Testis (tissue), 2 donors: ENCODE measurements at regions not wholly inside any gene's neighbourhood (a gene's known extent, or its start where the extent isn't known, plus 50 kb on each side); places are given as distances from the start of the nearest gene placed in this dataset.
"Not testable (repeated sequence)": the region's sequence is repeated elsewhere in the genome, so short reads cannot be mapped to it uniquely, and the experiment has no call there.

Source experiments
- POLR2A ChIP-seq: fragments of 450-650 bp; IDR thresholded peaks from one replicate; pipeline ENCODE4 v1.6.1; 2017; ENCODE audit warnings: antibody characterized with exemption, mild to moderate bottlenecking, moderate library complexity
- TF ChIP-seq, protein P1 (sequence below), 3 experiments: fragments of 450-650 bp in 2 of 3; fragments of 200-600 bp in 1 of 3; sonication (generic) in 1 of 3; IDR thresholded peaks; one replicate each; pipeline ENCODE4 v1.5.1; 2016 to 2019; ENCODE audit warnings: antibody characterized with exemption in 3 of 3, mild to moderate bottlenecking in 2 of 3, moderate library complexity in 1 of 3

DNA sequence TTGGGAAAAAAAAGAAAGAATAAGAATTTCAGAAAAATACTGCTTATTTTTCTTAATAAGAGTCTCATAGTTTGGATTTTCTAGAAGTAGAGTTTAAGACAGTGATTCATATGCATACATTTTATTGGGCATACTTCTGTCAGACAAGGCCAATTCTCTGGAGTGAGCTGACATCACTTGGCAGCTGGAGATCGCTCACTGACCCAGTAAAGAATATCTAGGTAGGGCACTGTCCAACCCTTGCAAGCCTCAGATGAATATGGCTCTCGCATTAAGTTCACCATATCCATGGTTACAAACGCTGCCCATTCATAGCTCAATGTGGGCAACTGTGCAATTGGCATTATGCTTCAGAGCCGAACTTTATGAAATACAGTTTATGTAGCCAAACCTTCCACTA is 117.9 kb upstream of the C1QTNF3 start:
- not testable (repeated sequence) for TF ChIP-seq POLR2A
- TF ChIP-seq, protein P1, sequence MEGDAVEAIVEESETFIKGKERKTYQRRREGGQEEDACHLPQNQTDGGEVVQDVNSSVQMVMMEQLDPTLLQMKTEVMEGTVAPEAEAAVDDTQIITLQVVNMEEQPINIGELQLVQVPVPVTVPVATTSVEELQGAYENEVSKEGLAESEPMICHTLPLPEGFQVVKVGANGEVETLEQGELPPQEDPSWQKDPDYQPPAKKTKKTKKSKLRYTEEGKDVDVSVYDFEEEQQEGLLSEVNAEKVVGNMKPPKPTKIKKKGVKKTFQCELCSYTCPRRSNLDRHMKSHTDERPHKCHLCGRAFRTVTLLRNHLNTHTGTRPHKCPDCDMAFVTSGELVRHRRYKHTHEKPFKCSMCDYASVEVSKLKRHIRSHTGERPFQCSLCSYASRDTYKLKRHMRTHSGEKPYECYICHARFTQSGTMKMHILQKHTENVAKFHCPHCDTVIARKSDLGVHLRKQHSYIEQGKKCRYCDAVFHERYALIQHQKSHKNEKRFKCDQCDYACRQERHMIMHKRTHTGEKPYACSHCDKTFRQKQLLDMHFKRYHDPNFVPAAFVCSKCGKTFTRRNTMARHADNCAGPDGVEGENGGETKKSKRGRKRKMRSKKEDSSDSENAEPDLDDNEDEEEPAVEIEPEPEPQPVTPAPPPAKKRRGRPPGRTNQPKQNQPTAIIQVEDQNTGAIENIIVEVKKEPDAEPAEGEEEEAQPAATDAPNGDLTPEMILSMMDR (IDR thresholded peaks at IDR 0.05) = not testable (repeated sequence)
